PC-9 (cell line): ENCODE measurements at regions not wholly inside any gene's neighbourhood (a gene's known extent, or its start where the extent isn't known, plus 50 kb on each side); places are given as distances from the start of the nearest gene placed in this dataset.

ENCODE experiments used
- CTCF ChIP-seq: fragments of 200-600 bp; sonication (generic); conservative IDR thresholded peaks from 2 replicates; pipeline ENCODE4 v1.6.1; 2017; ENCODE audit warnings: mixed run types, antibody characterized with exemption, mild to moderate bottlenecking, moderate library complexity
- EZH2 ChIP-seq: fragments of 200-600 bp; sonication (generic); IDR thresholded peaks from 2 replicates; pipeline ENCODE4 v1.8.0; 2017; ENCODE audit warnings: antibody characterized with exemption, low read depth

DNA sequence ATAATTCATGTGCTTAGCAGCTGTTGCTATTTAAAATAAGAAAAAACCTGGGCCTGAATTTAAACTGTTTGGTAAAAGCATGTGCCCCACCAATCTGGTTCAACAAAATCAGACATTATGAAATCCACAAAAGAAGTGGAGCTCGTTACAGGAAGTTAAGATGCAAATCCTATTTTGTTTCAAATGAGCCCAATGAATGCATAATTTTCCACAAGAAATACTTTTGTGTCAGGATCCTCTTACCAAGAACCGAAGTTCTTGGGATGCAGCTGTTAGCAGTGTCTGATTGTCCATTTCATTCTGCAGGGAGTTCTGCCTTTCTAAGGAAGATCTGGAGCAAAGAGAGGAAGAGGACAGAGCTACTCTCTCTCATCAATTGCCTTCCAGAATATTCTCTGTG is 105.7 kb upstream of the RBBP6 start:
- TF ChIP-seq CTCF, result no peak
- no peak for TF ChIP-seq EZH2
